ENCODE measurements at regions not wholly inside any gene's neighbourhood (a gene's known extent, or its start where the extent isn't known, plus 50 kb on each side); places are given as distances from the start of the nearest gene placed in this dataset.

DNA sequence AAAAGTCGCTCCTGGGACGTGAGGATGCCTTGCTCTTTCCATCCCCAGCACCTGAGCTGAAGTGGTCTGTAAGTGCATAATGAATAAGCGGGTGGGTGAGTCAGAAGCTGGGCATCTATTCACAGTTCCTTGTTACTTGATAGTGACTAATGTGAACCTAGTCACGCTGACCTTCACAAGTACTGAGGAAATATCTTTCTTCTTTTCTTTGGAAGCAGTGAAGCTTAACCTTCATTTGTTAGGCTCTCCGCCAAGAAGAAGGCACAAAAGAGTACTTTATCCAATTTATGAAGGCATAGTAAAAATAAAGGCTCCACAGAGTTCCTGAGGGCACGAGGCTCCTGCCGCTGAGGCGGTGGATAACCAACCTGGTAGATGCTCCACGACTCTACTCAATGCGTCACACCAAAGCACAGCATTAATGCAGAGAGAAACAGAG is 475.7 kb upstream of the SLIT2 start:
- no peak overlapping the region for H3K27ac ChIP-seq

DNA sequence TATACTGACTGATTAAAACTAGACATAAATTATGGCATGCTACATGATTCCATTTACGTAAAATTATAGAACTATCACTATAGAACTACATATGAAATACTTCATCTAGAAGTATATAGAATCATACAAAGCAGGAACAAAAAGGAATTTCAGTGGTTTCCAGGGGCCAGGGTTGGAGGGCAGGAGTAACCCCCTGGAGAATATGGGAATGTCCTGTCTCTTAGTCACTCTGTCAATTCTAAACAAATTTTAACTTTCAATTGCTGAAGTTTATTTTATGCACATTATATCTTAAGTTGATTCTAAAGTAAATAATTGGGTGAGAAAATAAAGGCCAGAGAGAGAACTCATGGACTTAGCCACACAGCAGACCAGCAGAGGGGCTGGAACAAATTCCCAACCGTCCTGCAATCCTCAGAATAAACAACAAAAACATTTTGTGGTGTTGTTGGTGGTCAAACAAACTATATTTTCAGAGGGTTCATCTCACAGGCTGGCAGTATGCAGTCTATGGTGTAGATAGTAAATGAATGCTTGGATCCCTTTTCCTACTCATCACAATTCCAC is 476.9 kb upstream of the SLIT2 start:
- H3K27me3 ChIP-seq, result no peaks in the 10 kb centered on the region
- WGBS, 4 donors, result 80 to 91% (median 86%) methylated on average over 2 of the region's 2 CpGs

More for the DNA sequence above, 475.7 kb upstream of the SLIT2 start:
- Histone ChIP-seq H3K9me3 (no peaks in the 10 kb centered on the region), H3K27me3 (no peaks in the 10 kb centered on the region), H3K36me3 (no peaks in the 10 kb centered on the region), H3K4me1 (peaks cover 0 to 5% (median 0%) of the 10 kb centered on the region in 12 donors), H3K4me3 (no peak overlapping the region)
- ATAC-seq (no peak), DNase-seq (no peak)
- TF ChIP-seq, protein P1, sequence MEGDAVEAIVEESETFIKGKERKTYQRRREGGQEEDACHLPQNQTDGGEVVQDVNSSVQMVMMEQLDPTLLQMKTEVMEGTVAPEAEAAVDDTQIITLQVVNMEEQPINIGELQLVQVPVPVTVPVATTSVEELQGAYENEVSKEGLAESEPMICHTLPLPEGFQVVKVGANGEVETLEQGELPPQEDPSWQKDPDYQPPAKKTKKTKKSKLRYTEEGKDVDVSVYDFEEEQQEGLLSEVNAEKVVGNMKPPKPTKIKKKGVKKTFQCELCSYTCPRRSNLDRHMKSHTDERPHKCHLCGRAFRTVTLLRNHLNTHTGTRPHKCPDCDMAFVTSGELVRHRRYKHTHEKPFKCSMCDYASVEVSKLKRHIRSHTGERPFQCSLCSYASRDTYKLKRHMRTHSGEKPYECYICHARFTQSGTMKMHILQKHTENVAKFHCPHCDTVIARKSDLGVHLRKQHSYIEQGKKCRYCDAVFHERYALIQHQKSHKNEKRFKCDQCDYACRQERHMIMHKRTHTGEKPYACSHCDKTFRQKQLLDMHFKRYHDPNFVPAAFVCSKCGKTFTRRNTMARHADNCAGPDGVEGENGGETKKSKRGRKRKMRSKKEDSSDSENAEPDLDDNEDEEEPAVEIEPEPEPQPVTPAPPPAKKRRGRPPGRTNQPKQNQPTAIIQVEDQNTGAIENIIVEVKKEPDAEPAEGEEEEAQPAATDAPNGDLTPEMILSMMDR (IDR thresholded peaks at IDR 0.05), result no peak
- no peak for TF ChIP-seq POLR2A (IDR thresholded peaks at IDR 0.05)
- 84 to 85% (median 84%) methylated on average over 10 of the region's 10 CpGs for WGBS, 4 donors
- intact Hi-C loops (cut with DNase I), result no loop called here

DNA sequence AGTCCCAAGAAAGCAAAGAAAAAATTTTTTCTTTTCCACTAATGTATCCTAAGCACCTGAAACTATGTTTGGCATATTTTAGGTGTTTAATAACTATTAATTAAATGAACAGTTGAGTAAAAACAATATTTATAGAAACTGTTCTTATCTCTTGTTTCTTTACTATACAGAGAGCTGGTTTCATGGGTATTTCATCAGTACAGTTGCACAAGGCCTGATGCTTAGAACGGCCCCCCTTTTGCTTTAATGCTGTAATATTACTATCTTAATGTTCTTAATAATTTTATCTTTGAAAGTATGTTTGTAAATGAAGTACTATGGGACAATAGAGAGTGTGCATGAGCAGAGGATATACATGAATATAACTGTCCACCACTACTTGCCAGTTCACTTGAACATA is 479.1 kb upstream of the SLIT2 start:
- ATAC-seq (no peak), DNase-seq (no peak)
- TF ChIP-seq POLR2A (IDR thresholded peaks at IDR 0.05), result no peak
- TF ChIP-seq, protein P1 (IDR thresholded peaks at IDR 0.05), result no peak
- Histone ChIP-seq H3K27me3 (no peaks in the 10 kb centered on the region), H3K4me3 (no peak overlapping the region), H3K4me1 (peaks cover 0 to 5% (median 0%) of the 10 kb centered on the region in 12 donors), H3K36me3 (no peaks in the 10 kb centered on the region), H3K27ac (no peak overlapping the region), H3K9me3 (peaks cover 0 to 5% (median 0%) of the 10 kb centered on the region in 12 donors)
- 80 to 84% (median 82%) methylated on average over 1 of the region's 1 CpG for WGBS, 4 donors
- intact Hi-C loops (cut with DNase I), result no loop called here

More for the DNA sequence above, 476.9 kb upstream of the SLIT2 start:
- intact Hi-C loops (cut with DNase I), result no loop called here
- H3K36me3 ChIP-seq, result no peaks in the 10 kb centered on the region
- peaks cover 0 to 5% (median 0%) of the 10 kb centered on the region in 12 donors for H3K9me3 ChIP-seq
- ATAC-seq (no peak), DNase-seq (no peak)
- H3K27ac ChIP-seq, result no peak overlapping the region
- TF ChIP-seq POLR2A (IDR thresholded peaks at IDR 0.05), result no peak
- TF ChIP-seq, protein P1 (IDR thresholded peaks at IDR 0.05), result no peak
- no peak overlapping the region for H3K4me3 ChIP-seq
- H3K4me1 ChIP-seq, result peaks cover 0 to 5% (median 0%) of the 10 kb centered on the region in 12 donors

DNA sequence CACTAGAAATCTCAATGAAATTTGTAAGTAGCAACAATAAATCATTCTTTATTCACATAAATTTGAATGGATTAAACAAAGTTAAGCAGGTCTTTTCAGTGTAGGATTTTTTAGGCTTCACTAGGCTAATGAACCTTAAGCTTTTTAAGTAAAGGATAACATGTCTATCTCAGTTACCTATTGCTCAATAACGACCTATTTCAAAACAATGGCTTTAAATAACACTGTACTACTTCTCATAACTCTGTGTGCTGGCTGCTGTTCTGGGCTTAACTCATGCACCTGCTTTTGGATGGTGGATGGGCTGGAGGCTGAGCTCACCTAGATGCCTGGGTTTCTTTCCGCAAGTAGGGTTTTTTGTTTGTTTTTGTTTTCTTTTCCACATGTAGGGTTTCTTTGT is 495.0 kb upstream of the SLIT2 start:
- Histone ChIP-seq H3K27me3 (no peaks in the 10 kb centered on the region), H3K27ac (no peak overlapping the region), H3K9me3 (no peaks in the 10 kb centered on the region), H3K4me1 (no peaks in the 10 kb centered on the region), H3K36me3 (no peaks in the 10 kb centered on the region), H3K4me3 (no peak overlapping the region)
- intact Hi-C loops (cut with DNase I), result no loop called here
- ATAC-seq, result no peak
- TF ChIP-seq, protein P1 (IDR thresholded peaks at IDR 0.05), result no peak
- 77 to 90% (median 83%) methylated on average over 2 of the region's 2 CpGs for WGBS, 4 donors
- no peak for DNase-seq

All from heart left ventricle (tissue), 16 donors.